Pancreas (tissue), 10 donors: ENCODE measurements at regions not wholly inside any gene's neighbourhood (a gene's known extent, or its start where the extent isn't known, plus 50 kb on each side); places are given as distances from the start of the nearest gene placed in this dataset.

Experiments
- ATAC-seq, 4 donors: fragments of 200-7000 bp; cut with Tn5 transposase; one replicate each; pipeline versions ENCODE4 v1.8.0 to v1.9.1; 2020; ENCODE audit warnings: mild to moderate bottlenecking in 4 of 4, moderate library complexity in 4 of 4
- DNase-seq, 6 donors: peaks; one replicate each; pipeline ENCODE4 v3.0.0-alpha.2; 2020
- FAIRE-seq: peaks from 2 replicates; lab custom pipeline; 2012; peaks lifted over from hg19 to GRCh38; lab: Jason Lieb, UNC
- H3K27ac ChIP-seq, 4 donors: fragments of 200-600 bp; sonication (generic); 1 replicate in 3 of 4; 2 replicates in 1 of 4; pipeline versions ENCODE4 v1.5.0 to v1.8.0; 2020
- H3K27me3 ChIP-seq, 4 donors: fragments of 200-600 bp; one replicate each; pipeline ENCODE4 v1.8.0; 2021
- H3K36me3 ChIP-seq, 3 donors: fragments of 200-600 bp; sonication (generic) in 1 of 3; one replicate each; pipeline versions ENCODE4 v1.5.0 to v1.8.0; 2020 to 2021
- H3K4me1 ChIP-seq, 3 donors: fragments of 200-600 bp; one replicate each; pipeline ENCODE4 v1.8.0; 2021
- H3K4me3 ChIP-seq, 4 donors: fragments of 200-600 bp; sonication (generic) in 2 of 4; one replicate each; pipeline versions ENCODE4 v1.5.0 to v1.8.0; 2020 to 2021
- H3K9me3 ChIP-seq, 4 donors: fragments of 200-600 bp; one replicate each; pipeline ENCODE4 v1.8.0; 2021
- CTCF ChIP-seq, 4 donors: fragments of 200-600 bp; sonication (generic) in 3 of 4; IDR thresholded peaks; one replicate each; pipeline versions ENCODE4 v1.5.0 to v1.8.0; 2021; ENCODE audit warnings: antibody characterized with exemption in 4 of 4
- WGBS, 2 donors: extraction: QIAGEN DNeasy Blood & Tissue Kit; methylation state at CpG; one replicate each; pipeline ENCODE4 v1.1.7; 2013; 5-methylcytosine and 5-hydroxymethylcytosine counted together
- intact Hi-C, 3 donors: fragments of 100-400 bp; cut with DNase I; formaldehyde crosslinking; loops; one replicate each; pipeline versions ENCODE4 v1.11.1 to v1.14.2; 2022
- donor health status: healthy with polysubstance abuse.
- donor health status: DM: no; HTN: no; CAD: no; lungs with moderate emphysema.
- donor health status: DM: no; HTN: no; CAD: no.
- donor health status: control.
- donor health status: control.
- donor health status: Bipolar disorder and iron deficiency.
- donor health status: DM: yes; HTN: yes; CAD: no.
- donor health status: DM: no; HTN: no; CAD: no.
- donor health status: DM: no; HTN: no; CAD: no.
- donor health status: DM: yes; HTN: yes; CAD: no.

- FAIRE-seq, result no peak
- DNase-seq, result no peak
- no peak overlapping the region for H3K27ac ChIP-seq
Measured at GRCh38 chr6:71082033-71082650, 125.3 kb upstream of the B3GAT2 start.

GRCh38 chr6:71083308-71083820, 126.5 kb upstream of the B3GAT2 start:
- H3K27me3 ChIP-seq, result no peaks in the 10 kb centered on the region
- ATAC-seq, result no peak
- WGBS, 2 donors, result 60 to 70% methylated on average over 6 of the region's 6 CpGs

More at GRCh38 chr6:71082033-71082650, 125.3 kb upstream of the B3GAT2 start:
- intact Hi-C loops, result no loop called here
- WGBS, 2 donors, result 27 to 34% methylated on average over 6 of the region's 6 CpGs
- H3K27me3 ChIP-seq, result no peaks in the 10 kb centered on the region
- no peaks in the 10 kb centered on the region for H3K36me3 ChIP-seq
- H3K4me1 ChIP-seq, result peaks cover 0 to 5% (median 0%) of the 10 kb centered on the region in 3 donors
- TF ChIP-seq CTCF (IDR thresholded peaks at IDR 0.05), result no peak
- H3K9me3 ChIP-seq, result no peaks in the 10 kb centered on the region
- ATAC-seq, result peak in 1 of 4 donors; percentile 57
- peak overlapping the region in 1 of 4 donors; percentile 13 for H3K4me3 ChIP-seq

GRCh38 chr6:71088166-71088565, 131.3 kb upstream of the B3GAT2 start:
- no peak overlapping the region for H3K27ac ChIP-seq
- FAIRE-seq, result no peak
- no peaks in the 10 kb centered on the region for H3K4me1 ChIP-seq
- no peaks in the 10 kb centered on the region for H3K27me3 ChIP-seq
- DNase-seq, result no peak
- no peaks in the 10 kb centered on the region for H3K9me3 ChIP-seq
- H3K4me3 ChIP-seq, result no peak overlapping the region
- ATAC-seq, result no peak
- H3K36me3 ChIP-seq, result no peaks in the 10 kb centered on the region
- 71 to 87% methylated on average over 3 of the region's 3 CpGs for WGBS, 2 donors
- intact Hi-C loops, result no loop called here
- TF ChIP-seq CTCF (IDR thresholded peaks at IDR 0.05), result no peak

More at GRCh38 chr6:71083308-71083820, 126.5 kb upstream of the B3GAT2 start:
- Histone ChIP-seq H3K27ac (no peak overlapping the region), H3K4me3 (no peak overlapping the region), H3K4me1 (peaks cover 0 to 5% (median 0%) of the 10 kb centered on the region in 3 donors), H3K36me3 (no peaks in the 10 kb centered on the region), H3K9me3 (no peaks in the 10 kb centered on the region)
- DNase-seq, result no peak
- intact Hi-C loops, result no loop called here
- TF ChIP-seq CTCF (IDR thresholded peaks at IDR 0.05), result no peak
- no peak for FAIRE-seq

- DNase-seq (no peak), FAIRE-seq (no peak), ATAC-seq (no peak)
- H3K4me1 ChIP-seq, result no peaks in the 10 kb centered on the region
- intact Hi-C loops, result no loop called here
- H3K9me3 ChIP-seq, result no peaks in the 10 kb centered on the region
- no peaks in the 10 kb centered on the region for H3K27me3 ChIP-seq
- no peak overlapping the region for H3K4me3 ChIP-seq
- H3K36me3 ChIP-seq, result no peaks in the 10 kb centered on the region
- WGBS, 2 donors, result 63 to 67% methylated on average over 4 of the region's 4 CpGs
- no peak for TF ChIP-seq CTCF (IDR thresholded peaks at IDR 0.05)
- H3K27ac ChIP-seq, result no peak overlapping the region
Measured at GRCh38 chr6:71090217-71090616, 133.4 kb upstream of the B3GAT2 start.

- Histone ChIP-seq H3K27me3 (no peaks in the 10 kb centered on the region), H3K9me3 (no peaks in the 10 kb centered on the region), H3K27ac (no peak overlapping the region), H3K36me3 (no peaks in the 10 kb centered on the region), H3K4me3 (no peak overlapping the region), H3K4me1 (no peaks in the 10 kb centered on the region)
- intact Hi-C loops, result no loop called here
- no peak for TF ChIP-seq CTCF (IDR thresholded peaks at IDR 0.05)
- WGBS, 2 donors, result 67 to 81% methylated on average over 5 of the region's 5 CpGs
- no peak for FAIRE-seq
- DNase-seq, result no peak
- ATAC-seq, result no peak
Measured at GRCh38 chr6:71091167-71091566, 134.3 kb upstream of the B3GAT2 start.
